ENCODE measurements at regions not wholly inside any gene's neighbourhood (a gene's known extent, or its start where the extent isn't known, plus 50 kb on each side); places are given as distances from the start of the nearest gene placed in this dataset.

GRCh38 chr6:28758046-28758817 lies 165.6 kb downstream of the TRIM27 start:
- no peak overlapping the region for H3K4me3 ChIP-seq
- no peaks in the 10 kb centered on the region for H4K20me1 ChIP-seq (ENCODE audit: insufficient read depth, poor library complexity, severe bottlenecking)
- H3K27me3 ChIP-seq: peaks cover 71% of the 10 kb centered on the region
- H3K36me3 ChIP-seq (replicated peaks; ENCODE audit: insufficient read depth, low read depth): no peaks in the 10 kb centered on the region
- H3K4me1 ChIP-seq (ENCODE audit: insufficient read depth): peaks cover 3% of the 10 kb centered on the region
- no peaks in the 10 kb centered on the region for H3K79me2 ChIP-seq
- H3K4me2 ChIP-seq: peak overlapping the region; percentile 68
- H3K9me3 ChIP-seq (ENCODE audit: low read depth): no peaks in the 10 kb centered on the region
- no peaks in the 10 kb centered on the region for H3K9me2 ChIP-seq (replicated peaks; ENCODE audit: insufficient read depth)
- no peak overlapping the region for H2AFZ ChIP-seq
- WGBS (ENCODE audit: low lambda C conversion rate, missing lambda C conversion rate): 21% methylated on average over 19 of the region's 19 CpGs
- peak; percentile 25 for DNase-seq (ENCODE audit: low spot score)
- no peak overlapping the region for H3K27ac ChIP-seq
- TF ChIP-seq EZH2 (IDR thresholded peaks at IDR 0.05; ENCODE audit: borderline replicate concordance) (peak; percentile 50), EZH2phosphoT487 (IDR thresholded peaks at IDR 0.05; ENCODE audit: low read depth, severe bottlenecking, unreplicated experiment) (no peak)

- Histone ChIP-seq H3K27ac (no peak overlapping the region), H3K4me1 (ENCODE audit: insufficient read depth) (peaks cover 3% of the 10 kb centered on the region), H3K9me3 (ENCODE audit: low read depth) (no peaks in the 10 kb centered on the region), H3K36me3 (replicated peaks; ENCODE audit: insufficient read depth, low read depth) (no peaks in the 10 kb centered on the region), H3K4me3 (no peak overlapping the region), H3K27me3 (peaks cover 77% of the 10 kb centered on the region), H3K79me2 (no peaks in the 10 kb centered on the region), H2AFZ (no peak overlapping the region), H4K20me1 (ENCODE audit: insufficient read depth, poor library complexity, severe bottlenecking) (no peaks in the 10 kb centered on the region), H3K9me2 (replicated peaks; ENCODE audit: insufficient read depth) (no peaks in the 10 kb centered on the region), H3K4me2 (peak overlapping the region; percentile 68)
- no peak for TF ChIP-seq EZH2phosphoT487 (IDR thresholded peaks at IDR 0.05; ENCODE audit: low read depth, severe bottlenecking, unreplicated experiment)
- no peak for TF ChIP-seq EZH2 (IDR thresholded peaks at IDR 0.05; ENCODE audit: borderline replicate concordance)
- TF ChIP-seq CTCF (IDR thresholded peaks at IDR 0.05; ENCODE audit: poor library complexity): no peak
- DNase-seq (ENCODE audit: low spot score): no peak
- WGBS (ENCODE audit: low lambda C conversion rate, missing lambda C conversion rate): 70% methylated on average over 6 of the region's 6 CpGs
Observed at GRCh38 chr6:28758818-28759235, 165.0 kb downstream of the TRIM27 start.

- no peak for DNase-seq (ENCODE audit: low spot score)
- TF ChIP-seq CTCF (IDR thresholded peaks at IDR 0.05; ENCODE audit: poor library complexity): no peak
- TF ChIP-seq EZH2phosphoT487 (IDR thresholded peaks at IDR 0.05; ENCODE audit: low read depth, severe bottlenecking, unreplicated experiment): peak; percentile 8
- TF ChIP-seq EZH2 (IDR thresholded peaks at IDR 0.05; ENCODE audit: borderline replicate concordance): peak; percentile 62
- Histone ChIP-seq H4K20me1 (ENCODE audit: insufficient read depth, poor library complexity, severe bottlenecking) (no peaks in the 10 kb centered on the region), H3K4me3 (no peak overlapping the region), H3K79me2 (no peaks in the 10 kb centered on the region), H3K27ac (no peak overlapping the region), H3K4me2 (peak overlapping the region; percentile 28), H3K4me1 (ENCODE audit: insufficient read depth) (peaks cover 7% of the 10 kb centered on the region), H3K9me2 (replicated peaks; ENCODE audit: insufficient read depth) (no peaks in the 10 kb centered on the region), H3K36me3 (replicated peaks; ENCODE audit: insufficient read depth, low read depth) (no peaks in the 10 kb centered on the region), H3K9me3 (ENCODE audit: low read depth) (no peaks in the 10 kb centered on the region), H3K27me3 (peaks cover 87% of the 10 kb centered on the region), H2AFZ (no peak overlapping the region)
- 25% methylated on average over 27 of the region's 27 CpGs for WGBS (ENCODE audit: low lambda C conversion rate, missing lambda C conversion rate)
Observed at GRCh38 chr6:28764014-28764723, 159.6 kb downstream of the TRIM27 start.

GRCh38 chr6:28764761-28765282 lies 159.0 kb downstream of the TRIM27 start:
- DNase-seq (ENCODE audit: low spot score): no peak
- H3K79me2 ChIP-seq: no peaks in the 10 kb centered on the region
- WGBS (ENCODE audit: low lambda C conversion rate, missing lambda C conversion rate): 14% methylated on average over 15 of the region's 15 CpGs
- peak overlapping the region; percentile 66 for H3K4me2 ChIP-seq
- no peaks in the 10 kb centered on the region for H3K9me2 ChIP-seq (replicated peaks; ENCODE audit: insufficient read depth)
- peaks cover 89% of the 10 kb centered on the region for H3K27me3 ChIP-seq
- no peak overlapping the region for H2AFZ ChIP-seq
- H3K36me3 ChIP-seq (replicated peaks; ENCODE audit: insufficient read depth, low read depth): no peaks in the 10 kb centered on the region
- H3K9me3 ChIP-seq (ENCODE audit: low read depth): no peaks in the 10 kb centered on the region
- H3K27ac ChIP-seq: no peak overlapping the region
- H3K4me3 ChIP-seq: no peak overlapping the region
- peaks cover 7% of the 10 kb centered on the region for H3K4me1 ChIP-seq (ENCODE audit: insufficient read depth)
- peak; percentile 41 for TF ChIP-seq EZH2 (IDR thresholded peaks at IDR 0.05; ENCODE audit: borderline replicate concordance)
- no peak for TF ChIP-seq EZH2phosphoT487 (IDR thresholded peaks at IDR 0.05; ENCODE audit: low read depth, severe bottlenecking, unreplicated experiment)
- no peaks in the 10 kb centered on the region for H4K20me1 ChIP-seq (ENCODE audit: insufficient read depth, poor library complexity, severe bottlenecking)

Measured in hepatocyte (in vitro differentiated cells).